OCI-LY3 (cell line): ENCODE measurements at regions not wholly inside any gene's neighbourhood (a gene's known extent, or its start where the extent isn't known, plus 50 kb on each side); places are given as distances from the start of the nearest gene placed in this dataset.

Source experiments
- EZH2phosphoT487 ChIP-seq: fragments of 200-600 bp; shearing (Covaris generic); IDR thresholded peaks from 2 replicates; pipeline ENCODE4 v1.6.1; 2018; ENCODE audit warnings: antibody characterized with exemption, mixed run types, low read depth
- TF ChIP-seq, protein P1 (sequence below): fragments of 200-600, 300-600 bp; sonication (generic); IDR thresholded peaks from 2 replicates; pipeline ENCODE4 v1.5.1; 2014; ENCODE audit warnings: antibody characterized with exemption, low read length, low read depth

DNA sequence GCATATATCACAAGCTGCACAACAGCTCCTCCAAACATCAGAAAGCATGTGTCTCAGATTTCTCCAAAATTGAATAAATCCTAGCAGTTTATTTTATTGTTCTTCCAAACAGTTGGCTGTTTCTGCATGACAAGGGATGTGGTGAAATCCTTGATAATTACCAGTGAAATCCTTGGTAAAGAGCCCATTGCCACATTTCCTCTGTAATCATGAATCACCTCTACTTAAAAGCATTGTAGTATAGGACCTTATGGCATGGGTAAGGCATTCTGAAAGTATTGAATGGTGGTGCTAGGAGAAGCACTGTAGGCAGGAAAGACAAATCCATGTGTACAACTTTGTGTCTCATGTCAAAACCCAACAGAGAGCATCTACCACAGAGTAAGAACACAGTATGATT, 135.8 kb upstream of the NDST3 start:
- TF ChIP-seq, protein P1, sequence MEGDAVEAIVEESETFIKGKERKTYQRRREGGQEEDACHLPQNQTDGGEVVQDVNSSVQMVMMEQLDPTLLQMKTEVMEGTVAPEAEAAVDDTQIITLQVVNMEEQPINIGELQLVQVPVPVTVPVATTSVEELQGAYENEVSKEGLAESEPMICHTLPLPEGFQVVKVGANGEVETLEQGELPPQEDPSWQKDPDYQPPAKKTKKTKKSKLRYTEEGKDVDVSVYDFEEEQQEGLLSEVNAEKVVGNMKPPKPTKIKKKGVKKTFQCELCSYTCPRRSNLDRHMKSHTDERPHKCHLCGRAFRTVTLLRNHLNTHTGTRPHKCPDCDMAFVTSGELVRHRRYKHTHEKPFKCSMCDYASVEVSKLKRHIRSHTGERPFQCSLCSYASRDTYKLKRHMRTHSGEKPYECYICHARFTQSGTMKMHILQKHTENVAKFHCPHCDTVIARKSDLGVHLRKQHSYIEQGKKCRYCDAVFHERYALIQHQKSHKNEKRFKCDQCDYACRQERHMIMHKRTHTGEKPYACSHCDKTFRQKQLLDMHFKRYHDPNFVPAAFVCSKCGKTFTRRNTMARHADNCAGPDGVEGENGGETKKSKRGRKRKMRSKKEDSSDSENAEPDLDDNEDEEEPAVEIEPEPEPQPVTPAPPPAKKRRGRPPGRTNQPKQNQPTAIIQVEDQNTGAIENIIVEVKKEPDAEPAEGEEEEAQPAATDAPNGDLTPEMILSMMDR, result no peak
- TF ChIP-seq EZH2phosphoT487, result no peak
